GM18868 (cell line): ENCODE measurements at regions not wholly inside any gene's neighbourhood (a gene's known extent, or its start where the extent isn't known, plus 50 kb on each side); places are given as distances from the start of the nearest gene placed in this dataset.
"Not testable (repeated sequence)": the region's sequence is repeated elsewhere in the genome, so short reads cannot be mapped to it uniquely, and the experiment has no call there.

Experiments
- ATAC-seq: cut with Tn5 transposase; IDR thresholded peaks from one replicate; pipeline ENCODE4 v1.9.1; 2021; ENCODE audit warnings: mild to moderate bottlenecking, moderate library complexity; ENCODE audit not compliant: unreplicated experiment

DNA sequence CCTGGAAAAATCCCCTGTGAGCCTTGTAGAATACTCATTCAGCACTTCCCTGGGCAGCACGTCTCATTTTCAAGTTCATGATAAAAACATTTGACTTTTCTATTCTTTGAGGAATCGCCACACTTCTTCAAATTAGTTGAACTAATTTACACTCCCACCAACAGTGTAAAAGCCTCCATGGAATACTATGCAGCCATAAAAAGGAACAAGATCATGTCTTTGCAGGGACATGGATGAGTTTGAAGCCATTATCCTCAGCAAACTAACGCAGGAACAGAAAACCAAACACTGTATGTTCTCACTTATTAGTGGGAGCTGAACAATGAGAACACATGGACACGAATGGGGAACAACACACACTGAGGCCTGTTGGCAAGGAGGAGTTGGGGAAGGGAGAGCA, 102.0 kb upstream of the HEY2 start:
- no peak for ATAC-seq

- ATAC-seq = not testable (repeated sequence)
These were observed 95.7 kb upstream of the HEY2 start for GRCh38 chr6:125653752-125654151.

DNA sequence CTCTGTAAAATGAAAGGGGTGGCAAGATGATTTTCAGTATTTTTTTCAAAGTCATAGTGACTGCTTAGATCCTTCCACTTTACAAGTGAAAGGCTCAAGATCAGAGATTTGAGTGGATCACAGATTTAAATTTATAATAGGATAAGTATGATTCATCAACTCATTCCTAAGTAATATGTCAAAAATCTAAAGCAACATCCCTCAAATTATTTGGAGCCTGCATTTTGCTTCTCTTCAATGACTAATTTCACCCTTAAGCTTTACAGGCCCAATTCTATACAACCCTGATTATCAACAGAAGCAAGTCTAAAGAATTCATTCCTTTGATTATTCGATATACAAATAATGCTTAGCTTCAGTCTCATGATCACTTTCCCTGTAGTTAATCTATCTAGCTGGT, 93.9 kb upstream of the HEY2 start:
- no peak for ATAC-seq

- ATAC-seq = no peak
These were observed 93.1 kb upstream of the HEY2 start for GRCh38 chr6:125656287-125656870.

GRCh38 chr6:125658136-125658535, 91.3 kb upstream of the HEY2 start:
- ATAC-seq = no peak

DNA sequence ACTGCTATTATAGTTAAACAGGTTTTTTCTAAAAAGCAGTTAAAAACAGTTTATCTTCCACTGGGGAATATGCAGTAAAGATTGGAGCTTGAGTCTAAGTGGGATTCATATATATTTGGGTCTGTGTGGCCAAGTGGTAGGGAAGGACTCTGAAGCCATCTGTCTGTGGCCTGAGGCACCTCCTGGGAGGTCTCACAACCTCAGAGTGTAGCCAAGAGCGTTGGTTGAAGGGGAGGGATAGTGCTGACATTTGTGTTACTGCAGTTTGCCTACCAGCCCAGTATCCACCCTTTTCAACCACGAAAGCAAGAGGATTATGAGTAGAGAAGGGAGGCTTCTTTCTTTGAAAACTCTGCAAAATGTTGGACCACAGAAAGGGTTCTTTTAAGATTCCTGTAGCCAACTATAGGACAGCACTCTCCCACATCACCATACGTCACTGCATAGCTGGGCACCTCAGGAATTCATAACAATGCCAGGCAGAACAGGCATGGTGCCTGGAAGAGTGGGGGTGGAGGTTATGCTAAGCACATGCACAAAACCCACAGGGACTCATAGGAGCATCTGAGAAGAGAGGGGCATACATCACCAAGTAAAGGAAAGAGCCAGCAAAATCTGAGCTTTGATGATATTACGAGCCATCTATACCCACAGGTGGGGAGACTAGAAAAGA, 90.5 kb upstream of the HEY2 start:
- no peak for ATAC-seq

DNA sequence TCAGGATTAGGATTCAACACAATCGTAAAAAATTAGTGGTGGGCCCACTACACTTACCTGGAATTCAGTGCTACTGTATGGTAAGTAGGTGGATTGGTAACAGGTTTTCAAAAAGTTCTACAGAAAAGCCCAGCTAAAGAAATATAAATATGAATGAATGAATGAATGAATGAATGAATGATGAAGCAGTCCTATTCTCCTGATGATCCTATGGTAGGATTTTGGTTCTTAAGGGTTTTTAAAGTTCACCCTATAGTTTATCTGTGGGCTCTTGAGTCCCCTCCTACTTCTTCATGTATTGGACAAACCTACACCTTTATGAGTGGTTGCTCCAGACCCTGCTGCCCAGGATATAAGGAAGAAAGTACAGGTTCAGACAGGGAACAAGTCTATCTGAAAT, 89.5 kb upstream of the HEY2 start:
- no peak for ATAC-seq

DNA sequence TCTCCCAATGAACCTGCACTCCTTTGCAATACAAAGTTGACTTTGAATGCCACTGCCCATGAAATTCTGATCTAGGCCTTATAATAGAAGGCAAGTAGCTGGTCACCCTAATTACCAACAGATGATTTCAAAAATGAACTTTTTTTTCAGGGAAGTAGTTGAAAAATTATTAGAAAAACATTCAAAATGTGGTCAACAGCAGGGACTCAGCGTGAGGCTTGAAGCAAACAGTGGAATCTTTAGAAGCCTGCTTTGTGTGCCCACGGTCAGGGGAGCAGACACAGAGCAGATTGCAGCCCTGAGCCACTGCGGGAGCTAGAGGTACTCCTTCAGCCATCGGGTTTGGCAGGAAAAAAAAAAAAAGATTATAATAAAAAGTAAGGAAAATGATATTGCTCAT, 87.1 kb upstream of the HEY2 start:
- ATAC-seq = no peak

DNA sequence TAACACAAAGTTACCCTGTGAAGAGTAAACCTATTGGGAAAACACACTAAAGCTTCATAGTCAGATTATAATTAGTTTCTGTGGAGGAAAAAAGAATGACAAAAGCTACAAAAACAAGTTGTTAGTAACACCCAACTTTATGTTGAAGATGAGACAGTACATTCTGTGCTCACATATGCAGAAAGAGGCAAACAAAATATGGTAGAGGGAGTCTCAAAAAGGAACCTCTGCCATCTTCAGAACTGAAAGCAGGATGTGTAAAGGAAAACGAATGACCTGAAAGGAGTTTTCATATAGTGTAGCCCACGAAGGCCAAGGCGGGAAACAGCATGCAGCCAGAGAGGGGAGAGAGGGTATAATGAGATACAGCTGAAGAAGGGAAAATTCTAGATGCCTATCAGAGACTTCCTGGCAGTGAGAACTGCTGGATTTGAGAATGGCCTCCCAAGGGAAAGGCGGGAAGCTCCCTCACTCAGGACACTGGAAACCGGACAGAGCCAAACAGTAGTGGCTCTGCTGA, 84.1 kb upstream of the HEY2 start:
- ATAC-seq = no peak

DNA sequence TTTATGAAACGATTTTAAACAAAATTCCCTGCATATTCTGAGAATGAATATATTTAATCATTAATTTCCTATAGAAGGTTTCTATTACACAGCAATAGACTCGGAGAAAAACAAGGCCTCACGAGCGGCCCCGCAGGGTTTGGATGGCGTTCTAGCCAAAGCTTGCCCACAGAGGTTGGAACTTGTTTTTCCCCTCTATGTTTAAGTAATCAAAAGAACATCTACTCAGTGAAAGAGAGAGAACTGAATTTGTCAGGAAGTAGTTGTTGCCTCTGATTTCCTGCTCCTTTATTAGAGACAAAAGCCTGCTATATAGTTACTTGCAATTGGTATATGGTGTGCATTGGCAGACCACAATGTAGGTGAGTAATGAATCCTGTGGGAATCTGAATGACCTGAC, 82.1 kb upstream of the HEY2 start:
- no peak for ATAC-seq

- no peak for ATAC-seq
These were observed 81.4 kb upstream of the HEY2 start for GRCh38 chr6:125668071-125668470.

DNA sequence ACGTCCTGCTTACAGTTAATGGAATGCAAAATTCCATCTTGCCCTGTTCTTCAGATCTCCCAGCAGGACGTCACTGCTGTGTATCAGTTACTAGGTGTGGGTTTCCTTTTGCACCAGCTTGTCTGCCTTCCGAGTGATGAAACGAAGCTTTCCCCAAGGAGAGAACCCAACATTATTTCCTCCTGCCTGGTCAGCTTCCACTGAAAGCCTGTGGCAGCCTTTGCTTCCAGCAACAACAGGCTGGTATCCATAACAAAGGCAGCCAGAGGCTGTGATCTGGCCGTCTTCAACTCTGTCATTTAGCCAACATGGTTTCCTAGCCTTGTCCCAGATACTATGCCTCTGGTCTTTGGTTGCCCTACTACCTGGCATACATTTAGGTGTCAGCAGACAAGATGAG, 78.9 kb upstream of the HEY2 start:
- no peak for ATAC-seq

- ATAC-seq = no peak
These were observed 78.1 kb upstream of the HEY2 start for GRCh38 chr6:125671323-125671722.

- no peak for ATAC-seq
These were observed 75.2 kb upstream of the HEY2 start for GRCh38 chr6:125674230-125674629.

- ATAC-seq = no peak
These were observed 70.8 kb upstream of the HEY2 start for GRCh38 chr6:125678601-125679000.

- ATAC-seq = no peak
These were observed 70.3 kb upstream of the HEY2 start for GRCh38 chr6:125679128-125679527.

GRCh38 chr6:125679651-125680050, 69.8 kb upstream of the HEY2 start:
- ATAC-seq = no peak

DNA sequence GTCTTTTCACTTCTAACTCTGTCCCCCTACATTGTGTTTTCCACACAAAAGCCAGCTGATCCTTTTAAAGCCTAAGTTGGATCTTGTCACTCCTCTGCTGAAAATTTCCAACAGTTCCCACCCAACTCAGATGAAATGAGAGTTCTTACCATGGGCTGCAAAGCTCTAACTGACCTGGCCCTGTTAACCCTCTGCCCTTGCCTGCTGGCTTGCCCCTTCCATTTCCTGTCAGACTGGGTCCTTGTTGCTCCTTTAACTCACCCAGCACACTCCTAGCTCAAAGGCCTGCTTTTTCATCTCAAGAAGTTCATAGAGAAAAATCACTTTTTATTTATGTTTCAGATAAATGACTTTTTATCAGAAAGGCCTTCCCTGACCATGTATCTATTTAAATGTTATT, 66.5 kb upstream of the HEY2 start:
- no peak for ATAC-seq

DNA sequence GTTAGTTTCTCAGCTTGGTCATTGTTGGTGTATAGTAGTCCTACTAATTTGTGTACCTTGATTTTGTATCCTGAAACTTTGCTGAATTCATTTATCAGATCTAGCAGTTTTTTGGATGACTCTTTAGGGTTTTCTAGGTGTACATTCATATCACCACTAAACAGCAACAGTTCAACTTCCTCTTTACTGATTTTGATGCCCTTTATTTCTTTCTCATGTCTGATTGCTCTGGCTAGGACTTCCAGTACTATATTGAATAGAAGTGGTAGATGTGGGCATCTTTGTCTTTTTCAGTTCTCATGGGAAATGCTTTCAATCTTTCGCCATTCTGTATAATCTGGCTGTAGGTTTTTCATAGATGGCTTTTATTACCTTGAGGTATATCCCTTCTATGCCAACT, 61.3 kb upstream of the HEY2 start:
- peak; percentile 84 for ATAC-seq

DNA sequence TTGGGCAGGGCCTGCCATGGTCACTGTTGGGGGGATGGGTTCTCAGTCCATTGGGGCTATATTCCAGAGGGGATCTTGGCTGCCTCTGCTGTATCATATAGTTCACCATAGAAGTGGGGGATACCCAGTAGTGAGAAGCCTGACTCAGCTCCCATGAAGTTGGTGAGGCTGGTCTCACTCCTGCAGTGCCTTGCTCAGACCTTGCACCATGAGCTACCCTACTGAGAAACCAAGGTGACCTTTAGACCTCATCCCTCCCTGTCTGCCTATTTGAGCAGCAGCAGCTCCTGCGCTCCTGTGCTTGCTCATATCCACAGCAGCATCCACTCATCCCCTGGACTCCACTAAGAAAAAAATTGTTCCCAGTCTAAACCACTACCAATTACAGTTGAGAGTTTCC, 56.0 kb upstream of the HEY2 start:
- ATAC-seq = no peak

- ATAC-seq = no peak
These were observed 49.8 kb upstream of the HEY2 start for GRCh38 chr6:125699591-125699990.
